Esophagus muscularis mucosa (tissue), 4 donors: ENCODE measurements at regions not wholly inside any gene's neighbourhood (a gene's known extent, or its start where the extent isn't known, plus 50 kb on each side); places are given as distances from the start of the nearest gene placed in this dataset.

Experiments
- EP300 ChIP-seq: sonication (generic); formaldehyde crosslinking; IDR thresholded peaks from one replicate; pipeline ENCODE4 v1.6.1; 2017; ENCODE audit warnings: antibody characterized with exemption
- POLR2A ChIP-seq: fragments of 450-650 bp; IDR thresholded peaks from one replicate; pipeline ENCODE4 v1.6.1; 2017; ENCODE audit warnings: antibody characterized with exemption, moderate library complexity, mild to moderate bottlenecking, low read depth
- POLR2AphosphoS5 ChIP-seq, 2 donors: sonication (generic); formaldehyde crosslinking; IDR thresholded peaks; one replicate each; pipeline ENCODE4 v1.6.1; 2017; ENCODE audit warnings: antibody characterized with exemption in 2 of 2
- TF ChIP-seq, protein P1 (sequence below), 3 experiments: fragments of 200-600 bp in 2 of 3; fragments of 450-650 bp in 1 of 3; sonication (generic) in 2 of 3; IDR thresholded peaks; one replicate each; pipeline ENCODE4 v1.5.1; 2017 to 2019; ENCODE audit warnings: antibody characterized with exemption in 3 of 3, mild to moderate bottlenecking in 2 of 3, moderate library complexity in 1 of 3

DNA sequence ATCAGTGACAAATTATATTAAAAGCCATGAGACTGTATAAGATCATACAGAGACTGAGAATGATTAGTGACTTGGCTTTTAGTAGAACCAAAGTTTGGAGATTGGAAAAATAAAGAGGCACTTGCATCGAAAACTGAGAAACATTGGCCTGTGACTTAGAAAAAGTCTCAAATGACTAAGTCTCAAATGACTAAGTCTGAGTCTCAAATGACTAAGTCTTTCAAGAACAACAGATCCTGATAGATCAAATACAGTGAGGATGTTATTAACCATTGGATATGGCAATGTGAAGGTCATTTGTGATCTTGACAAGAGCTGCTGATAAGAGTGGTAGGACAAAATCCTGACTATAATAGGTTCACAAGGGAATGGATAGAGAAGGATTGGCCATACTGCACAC lies 135.5 kb upstream of the FANCL start:
- TF ChIP-seq, protein P1, sequence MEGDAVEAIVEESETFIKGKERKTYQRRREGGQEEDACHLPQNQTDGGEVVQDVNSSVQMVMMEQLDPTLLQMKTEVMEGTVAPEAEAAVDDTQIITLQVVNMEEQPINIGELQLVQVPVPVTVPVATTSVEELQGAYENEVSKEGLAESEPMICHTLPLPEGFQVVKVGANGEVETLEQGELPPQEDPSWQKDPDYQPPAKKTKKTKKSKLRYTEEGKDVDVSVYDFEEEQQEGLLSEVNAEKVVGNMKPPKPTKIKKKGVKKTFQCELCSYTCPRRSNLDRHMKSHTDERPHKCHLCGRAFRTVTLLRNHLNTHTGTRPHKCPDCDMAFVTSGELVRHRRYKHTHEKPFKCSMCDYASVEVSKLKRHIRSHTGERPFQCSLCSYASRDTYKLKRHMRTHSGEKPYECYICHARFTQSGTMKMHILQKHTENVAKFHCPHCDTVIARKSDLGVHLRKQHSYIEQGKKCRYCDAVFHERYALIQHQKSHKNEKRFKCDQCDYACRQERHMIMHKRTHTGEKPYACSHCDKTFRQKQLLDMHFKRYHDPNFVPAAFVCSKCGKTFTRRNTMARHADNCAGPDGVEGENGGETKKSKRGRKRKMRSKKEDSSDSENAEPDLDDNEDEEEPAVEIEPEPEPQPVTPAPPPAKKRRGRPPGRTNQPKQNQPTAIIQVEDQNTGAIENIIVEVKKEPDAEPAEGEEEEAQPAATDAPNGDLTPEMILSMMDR (IDR thresholded peaks at IDR 0.05), result no peak
- TF ChIP-seq POLR2A (no peak), EP300 (no peak), POLR2AphosphoS5 (IDR thresholded peaks at IDR 0.05) (no peak)
